SK-N-SH (cell line): ENCODE measurements at regions not wholly inside any gene's neighbourhood (a gene's known extent, or its start where the extent isn't known, plus 50 kb on each side); places are given as distances from the start of the nearest gene placed in this dataset.

Experiments
- CTCF ChIA-PET: fragments of 300-600, 350-600 bp; formaldehyde crosslinking; extraction: SDS; loops from one replicate; lab custom pipeline; 2021; lab: Yijun Ruan, JAX
- POLR2A ChIA-PET: fragments of 350-600 bp; sonication (Branson Sonifier 250); formaldehyde crosslinking; extraction: SDS; loops from one replicate; lab custom pipeline; 2020; ENCODE audit warnings: antibody characterized with exemption, inconsistent platforms; lab: Yijun Ruan, JAX
- DNase-seq: peaks from one replicate; pipeline ENCODE4 v3.0.0; 2012
- H2AFZ ChIP-seq: fragments of 200-600 bp; sonication (generic); 2 replicates; pipeline ENCODE4 v1.8.1; 2016; ENCODE audit warnings: antibody characterized with exemption, mild to moderate bottlenecking, low read depth
- H3F3A ChIP-seq: fragments of 200-600 bp; sonication (generic); replicated peaks from 2 replicates; pipeline ENCODE3; 2016; ENCODE audit warnings: antibody characterized with exemption, mild to moderate bottlenecking; ENCODE audit not compliant: insufficient read depth
- H3K27ac ChIP-seq, 2 experiments: fragments of 200-500 bp in 1 of 2; fragments of 200-600 bp in 1 of 2; sonication (Bioruptor generic) in 1 of 2; sonication (generic), shearing (Covaris generic) in 1 of 2; 2 replicates each; pipeline versions ENCODE4 v1.5.1 to v1.6.1; 2014 to 2016; ENCODE audit warnings: low read depth in 2 of 2, inconsistent platforms in 1 of 2, low read length in 1 of 2, mild to moderate bottlenecking in 1 of 2, mixed read lengths in 1 of 2
- H3K27me3 ChIP-seq: fragments of 200-600 bp; sonication (generic), shearing (Covaris generic); 2 replicates; pipeline ENCODE4 v1.6.1; 2016; ENCODE audit warnings: mixed run types; ENCODE audit not compliant: insufficient read depth
- H3K36me3 ChIP-seq, 2 experiments: fragments of 200-500 bp in 1 of 2; fragments of 200-600 bp in 1 of 2; sonication (Bioruptor generic) in 1 of 2; sonication (generic) in 1 of 2; replicated peaks in 1 of 2; 2 replicates each; pipeline versions ENCODE3 to v1.5.1; 2014 to 2016; ENCODE audit warnings: low read length in 1 of 2, mild to moderate bottlenecking in 1 of 2; ENCODE audit not compliant: insufficient read depth in 2 of 2, control insufficient read depth in 1 of 2
- H3K4me1 ChIP-seq, 2 experiments: fragments of 200-500 bp in 1 of 2; fragments of 200-600 bp in 1 of 2; sonication (Bioruptor generic) in 1 of 2; sonication (generic), shearing (Covaris generic) in 1 of 2; 2 replicates each; pipeline versions ENCODE4 v1.5.1 to v1.6.1; 2014 to 2016; ENCODE audit warnings: low read depth in 1 of 2, low read length in 1 of 2, mixed run types in 1 of 2; ENCODE audit not compliant: insufficient read depth in 2 of 2, control insufficient read depth in 1 of 2
- H3K4me2 ChIP-seq: fragments of 200-600 bp; sonication (generic), shearing (Covaris generic); 2 replicates; pipeline ENCODE4 v1.6.1; 2017; ENCODE audit warnings: mixed run types
- H3K4me3 ChIP-seq, 2 experiments: fragments of 200-500 bp in 1 of 2; fragments of 200-600 bp in 1 of 2; sonication (Bioruptor generic) in 1 of 2; sonication (generic), shearing (Covaris generic) in 1 of 2; 2 replicates each; pipeline versions ENCODE4 v1.5.1 to v1.8.1; 2014 to 2016; ENCODE audit warnings: low read depth in 2 of 2, inconsistent platforms in 1 of 2, low read length in 1 of 2, mild to moderate bottlenecking in 1 of 2, mixed read lengths in 1 of 2, moderate library complexity in 1 of 2
- H3K79me2 ChIP-seq: fragments of 200-600 bp; sonication (generic); 2 replicates; pipeline ENCODE4 v1.8.1; 2017; ENCODE audit warnings: mild to moderate bottlenecking; ENCODE audit not compliant: insufficient read depth
- H3K9ac ChIP-seq: fragments of 200-600 bp; sonication (generic); 2 replicates; pipeline ENCODE4 v1.6.1; 2017; ENCODE audit warnings: mixed run types
- H3K9me2 ChIP-seq: fragments of 200-600 bp; sonication (generic); 2 replicates; pipeline ENCODE4 v1.6.1; 2017; ENCODE audit warnings: mixed run types
- H3K9me3 ChIP-seq: fragments of 200-600 bp; sonication (generic); 2 replicates; pipeline ENCODE4 v1.6.1; 2017; ENCODE audit warnings: mixed run types, mild to moderate bottlenecking, moderate library complexity
- H4K20me1 ChIP-seq: fragments of 200-600 bp; sonication (generic); 2 replicates; pipeline ENCODE4 v1.6.1; 2017; ENCODE audit warnings: mild to moderate bottlenecking, mixed run types; ENCODE audit not compliant: insufficient read depth
- CHD2 ChIP-seq: fragments of 150-350 bp; IDR thresholded peaks from 2 replicates; pipeline ENCODE4 v1.6.1; 2018; ENCODE audit warnings: low read length; ENCODE audit not compliant: partially characterized antibody
- ELF1 ChIP-seq: IDR thresholded peaks from 2 replicates; pipeline ENCODE4 v1.4.0; 2012
- EP300 ChIP-seq, 2 experiments: IDR thresholded peaks; 2 replicates each; pipeline versions ENCODE4 v1.4.0 to v1.6.1; 2012; ENCODE audit warnings: borderline replicate concordance in 1 of 2, low read depth in 1 of 2, low read length in 1 of 2
- EZH2phosphoT487 ChIP-seq: fragments of 200-600 bp; sonication (generic); IDR thresholded peaks from 2 replicates; pipeline ENCODE4 v1.6.1; 2017; ENCODE audit warnings: low read depth, mixed run types, mild to moderate bottlenecking, antibody characterized with exemption, moderate library complexity, borderline replicate concordance
- FOSL2 ChIP-seq: IDR thresholded peaks from 2 replicates; pipeline ENCODE4 v1.4.0; 2012; ENCODE audit warnings: low read depth, mild to moderate bottlenecking, moderate library complexity, borderline replicate concordance
- FOXJ3 ChIP-seq: sonication (generic); formaldehyde crosslinking; IDR thresholded peaks from 2 replicates; pipeline ENCODE4 v1.5.1; 2020; ENCODE audit warnings: mild to moderate bottlenecking, missing genetic modification reagents
- FOXM1 ChIP-seq: IDR thresholded peaks from 2 replicates; pipeline ENCODE4 v1.4.0; 2012; ENCODE audit warnings: low read depth, mild to moderate bottlenecking
- JUND ChIP-seq: IDR thresholded peaks from 2 replicates; pipeline ENCODE4 v1.4.0; 2012
- MEF2A ChIP-seq: IDR thresholded peaks from 2 replicates; pipeline ENCODE4 v1.4.0; 2012; ENCODE audit warnings: low read depth, borderline replicate concordance
- NFIC ChIP-seq: IDR thresholded peaks from 2 replicates; pipeline ENCODE4 v1.4.0; 2012; ENCODE audit warnings: borderline replicate concordance
- RAD21 ChIP-seq: IDR thresholded peaks from 2 replicates; pipeline ENCODE4 v1.6.1; 2012; ENCODE audit warnings: mild to moderate bottlenecking, low read length
- RXRA ChIP-seq: IDR thresholded peaks from 2 replicates; pipeline ENCODE4 v1.4.0; 2012; ENCODE audit warnings: low read depth, mild to moderate bottlenecking, borderline replicate concordance
- SMC3 ChIP-seq: IDR thresholded peaks from 2 replicates; pipeline ENCODE4 v1.6.1; 2012; ENCODE audit warnings: low read depth, low read length, improper control_type of control experiment
- TCF12 ChIP-seq: IDR thresholded peaks from 2 replicates; pipeline ENCODE4 v1.4.0; 2012
- WGBS: methylation state at CpG from one replicate; pipeline ENCODE4 v1.1.6; 2017; ENCODE audit warnings: low lambda C conversion rate; 5-methylcytosine and 5-hydroxymethylcytosine counted together
- TF ChIP-seq, protein P1 (sequence below): IDR thresholded peaks from 2 replicates; pipeline ENCODE4 v1.4.0; 2012; ENCODE audit warnings: low read depth, borderline replicate concordance

GRCh38 chr11:38460429-38460828 is 1862.4 kb upstream of the RAG2 start:
- H3K9me3 ChIP-seq, result no peaks in the 10 kb centered on the region
- H3K4me3 ChIP-seq, result no peak overlapping the region
- no peak overlapping the region for H3K9ac ChIP-seq
- TF ChIP-seq SMC3 (no peak), FOXM1 (no peak), MEF2A (no peak), CHD2 (no peak)
- TF ChIP-seq, all 33 proteins: peak for 0
- Histone ChIP-seq H3K36me3 (no peaks in the 10 kb centered on the region), H3K79me2 (no peaks in the 10 kb centered on the region), H3K4me2 (0 out of 2 replicates have a peak overlapping the region, but pooled peaks have one; percentile 21), H2AFZ (no peak overlapping the region), H3K4me1 (peaks cover 0 to 14% of the 10 kb centered on the region in 2 experiments; a peak in 1 of 4 replicates), H3K9me2 (no peaks in the 10 kb centered on the region), H3K27me3 (no peaks in the 10 kb centered on the region), H3F3A (peaks cover 4% of the 10 kb centered on the region), H3K27ac (peak overlapping the region in 1 of 2 experiments; percentile 70; a peak in 1 of 4 replicates), H4K20me1 (no peaks in the 10 kb centered on the region)
- ChIA-PET POLR2A (no interaction called here), CTCF (no interaction called here)
- WGBS, result 16% methylated on average over 2 of the region's 2 CpGs
- no peak for DNase-seq

- Histone ChIP-seq H2AFZ (no peak overlapping the region), H4K20me1 (no peaks in the 10 kb centered on the region), H3K9me3 (no peaks in the 10 kb centered on the region), H3K4me2 (no peak overlapping the region), H3K27me3 (no peaks in the 10 kb centered on the region), H3K27ac (no peak overlapping the region), H3K4me3 (no peak overlapping the region), H3K4me1 (peaks cover 0 to 10% of the 10 kb centered on the region in 2 experiments; a peak in 1 of 4 replicates), H3K79me2 (no peaks in the 10 kb centered on the region), H3K9me2 (no peaks in the 10 kb centered on the region), H3K36me3 (no peaks in the 10 kb centered on the region), H3F3A (peaks cover 4% of the 10 kb centered on the region), H3K9ac (no peak overlapping the region)
- POLR2A ChIA-PET, result no interaction called here
- TF ChIP-seq, protein P1, sequence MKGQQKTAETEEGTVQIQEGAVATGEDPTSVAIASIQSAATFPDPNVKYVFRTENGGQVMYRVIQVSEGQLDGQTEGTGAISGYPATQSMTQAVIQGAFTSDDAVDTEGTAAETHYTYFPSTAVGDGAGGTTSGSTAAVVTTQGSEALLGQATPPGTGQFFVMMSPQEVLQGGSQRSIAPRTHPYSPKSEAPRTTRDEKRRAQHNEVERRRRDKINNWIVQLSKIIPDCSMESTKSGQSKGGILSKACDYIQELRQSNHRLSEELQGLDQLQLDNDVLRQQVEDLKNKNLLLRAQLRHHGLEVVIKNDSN, result no peak
- TF ChIP-seq JUND (no peak), EZH2phosphoT487 (no peak), SMC3 (no peak), RAD21 (no peak), RXRA (no peak), TCF12 (no peak), ELF1 (no peak), FOSL2 (no peak)
- 2% methylated on average over 3 of the region's 3 CpGs for WGBS
- no peak for DNase-seq
- CTCF ChIA-PET, result interaction anchor here (1.2 kb wide), 1 partner anchor 510 kb away, joined by 3 read pairs; no protein-coding TSS in a partner anchor
Measured at GRCh38 chr11:38456371-38456770, 1858.3 kb upstream of the RAG2 start.

GRCh38 chr11:38448284-38448683 is 1850.2 kb upstream of the RAG2 start:
- H3K9ac ChIP-seq, result no peak overlapping the region
- H3K27ac ChIP-seq, result no peak overlapping the region
- CTCF ChIA-PET, result no interaction called here
- H3K36me3 ChIP-seq, result no peaks in the 10 kb centered on the region
- no peaks in the 10 kb centered on the region for H3K9me2 ChIP-seq
- no peaks in the 10 kb centered on the region for H3K27me3 ChIP-seq
- no peak overlapping the region for H2AFZ ChIP-seq
- H4K20me1 ChIP-seq, result no peaks in the 10 kb centered on the region
- POLR2A ChIA-PET, result no interaction called here
- no peaks in the 10 kb centered on the region for H3K79me2 ChIP-seq
- H3K4me3 ChIP-seq, result no peak overlapping the region
- WGBS, result 0% methylated on average over 1 of the region's 2 CpGs
- no peak overlapping the region for H3K4me2 ChIP-seq
- TF ChIP-seq NFIC (no peak), FOXJ3 (CRISPR knock-in tag) (no peak), EP300 (IDR thresholded peaks at IDR 0.05; ENCODE audit: borderline replicate concordance in 1 of 2, low read depth in 1 of 2, low read length in 1 of 2) (no peak), ELF1 (no peak), JUND (no peak), MEF2A (no peak)
- H3F3A ChIP-seq, result no peaks in the 10 kb centered on the region
- H3K4me1 ChIP-seq, result peaks cover 0 to 4% of the 10 kb centered on the region in 2 experiments; a peak in 1 of 4 replicates
- H3K9me3 ChIP-seq, result no peaks in the 10 kb centered on the region
- DNase-seq, result no peak
